ENCODE measurements at regions not wholly inside any gene's neighbourhood (a gene's known extent, or its start where the extent isn't known, plus 50 kb on each side); places are given as distances from the start of the nearest gene placed in this dataset.

DNA sequence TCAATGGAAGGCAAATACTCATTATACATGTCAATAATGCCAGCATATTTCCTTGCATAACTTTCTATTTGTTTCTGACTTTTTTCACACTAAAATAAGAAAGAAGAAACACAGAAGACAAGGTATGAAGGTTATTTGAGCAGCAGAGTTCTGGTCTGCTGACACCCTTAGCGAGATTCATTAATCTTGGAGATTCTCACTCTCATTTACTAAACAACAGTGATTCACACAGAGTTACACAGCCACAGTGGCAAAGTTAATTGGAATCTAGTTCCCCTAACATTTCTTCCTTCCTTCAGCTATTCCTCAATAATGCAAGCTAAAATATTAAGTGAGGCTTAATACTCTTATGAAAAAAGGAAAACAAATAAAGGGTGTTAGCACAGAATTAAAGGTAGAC lies 1044.0 kb downstream of the IGSF11 start:
- DNase-seq (ENCODE audit: low spot score) (no peak), ATAC-seq (no peak)
- Histone ChIP-seq H3K4me2 (no peak overlapping the region), H4K20me1 (replicated peaks; ENCODE audit: insufficient read depth) (no peaks in the 10 kb centered on the region), H3K27ac (ENCODE audit: low read depth) (no peak overlapping the region), H3K9me2 (ENCODE audit: insufficient read depth) (no peaks in the 10 kb centered on the region), H3K27me3 (ENCODE audit: insufficient read depth) (peaks cover 10% of the 10 kb centered on the region), H3K79me2 (replicated peaks; ENCODE audit: insufficient read depth) (no peaks in the 10 kb centered on the region), H2AFZ (no peak overlapping the region), H3K4me3 (no peak overlapping the region), H3F3A (replicated peaks; ENCODE audit: low read depth) (no peaks in the 10 kb centered on the region), H3K36me3 (ENCODE audit: insufficient read depth) (no peaks in the 10 kb centered on the region), H3K4me1 (ENCODE audit: insufficient read depth) (peaks cover under 1% of the 10 kb centered on the region; the same call in 1 of the 2 replicates)
- no peaks in the 10 kb centered on the region for H3K36me3 Mint-ChIP-seq (ENCODE audit: low read depth)
- no peak overlapping the region for H3K4me3 Mint-ChIP-seq
- no peak for TF ChIP-seq POLR2AphosphoS5 (IDR thresholded peaks at IDR 0.05; ENCODE audit: low read depth)
- TF ChIP-seq CREB1 (CRISPR knock-in tag; IDR thresholded peaks at IDR 0.05; ENCODE audit: low read depth): no peak
- TF ChIP-seq ZNF331 (CRISPR knock-in tag; IDR thresholded peaks at IDR 0.05; ENCODE audit: low read depth): no peak
- no peak for TF ChIP-seq ZNF114 (CRISPR knock-in tag; IDR thresholded peaks at IDR 0.05)
- no peaks in the 10 kb centered on the region for H3K4me1 Mint-ChIP-seq
- no peak overlapping the region for H3K27ac Mint-ChIP-seq
- H3K9me3 Mint-ChIP-seq: no peaks in the 10 kb centered on the region
- H3K27me3 Mint-ChIP-seq (ENCODE audit: insufficient read depth, low read depth, poor library complexity): peaks cover 4% of the 10 kb centered on the region

DNA sequence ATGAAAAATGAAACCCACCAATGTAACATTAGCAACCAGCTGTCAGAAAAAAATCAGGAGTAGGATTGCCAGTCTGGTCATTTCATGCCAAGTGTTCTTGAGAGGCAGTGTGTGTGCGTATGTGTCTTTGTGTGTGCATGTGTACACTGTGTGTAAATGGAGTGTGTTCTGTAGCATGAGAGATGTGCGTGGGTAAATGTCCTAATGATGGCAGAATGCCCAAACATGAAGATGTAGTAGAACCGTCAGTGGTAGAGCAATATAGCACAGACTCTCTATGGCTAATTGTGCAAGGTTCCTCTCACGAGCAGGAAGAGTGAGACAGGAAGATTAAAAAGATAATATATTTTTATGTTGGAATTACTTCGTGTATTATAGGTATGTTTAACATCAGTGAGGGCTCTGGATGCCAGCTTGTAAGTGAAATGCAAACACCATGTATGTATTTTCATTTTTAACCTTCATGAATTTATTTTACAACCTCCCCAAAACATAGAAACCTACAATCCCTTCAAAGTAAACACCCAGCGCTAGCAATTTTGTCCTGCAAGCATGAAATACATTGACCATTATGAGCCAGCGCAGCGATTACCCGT lies 1038.7 kb downstream of the IGSF11 start:
- no peak overlapping the region for H3K4me3 Mint-ChIP-seq
- no peaks in the 10 kb centered on the region for H3K9me3 Mint-ChIP-seq
- no peaks in the 10 kb centered on the region for H3F3A ChIP-seq (replicated peaks; ENCODE audit: low read depth)
- H3K4me1 ChIP-seq (ENCODE audit: insufficient read depth): peaks cover 10% of the 10 kb centered on the region
- peaks cover 6% of the 10 kb centered on the region for H3K27me3 Mint-ChIP-seq (ENCODE audit: insufficient read depth, low read depth, poor library complexity)
- peaks cover 16% of the 10 kb centered on the region for H3K27me3 ChIP-seq (ENCODE audit: insufficient read depth)
- peak overlapping the region; percentile 84 for H3K4me3 ChIP-seq
- no peak overlapping the region for H3K27ac Mint-ChIP-seq
- H3K4me1 Mint-ChIP-seq: peaks cover 2% of the 10 kb centered on the region
- no peak overlapping the region for H2AFZ ChIP-seq
- no peak for ATAC-seq
- H3K4me2 ChIP-seq: peak overlapping the region; percentile 88
- no peaks in the 10 kb centered on the region for H3K36me3 ChIP-seq (ENCODE audit: insufficient read depth)
- no peaks in the 10 kb centered on the region for H3K79me2 ChIP-seq (replicated peaks; ENCODE audit: insufficient read depth)
- H4K20me1 ChIP-seq (replicated peaks; ENCODE audit: insufficient read depth): no peaks in the 10 kb centered on the region
- TF ChIP-seq ETS1 (IDR thresholded peaks at IDR 0.05) (no peak), CREB1 (CRISPR knock-in tag; IDR thresholded peaks at IDR 0.05; ENCODE audit: low read depth) (no peak), POLR2AphosphoS5 (IDR thresholded peaks at IDR 0.05; ENCODE audit: low read depth) (no peak), EZH2phosphoT487 (IDR thresholded peaks at IDR 0.05; ENCODE audit: unreplicated experiment) (no peak), ZNF331 (CRISPR knock-in tag; IDR thresholded peaks at IDR 0.05; ENCODE audit: low read depth) (no peak), ZNF114 (CRISPR knock-in tag; IDR thresholded peaks at IDR 0.05) (no peak), JUNB (IDR thresholded peaks at IDR 0.05; ENCODE audit: unreplicated experiment) (no peak)
- TF ChIP-seq, protein P1, sequence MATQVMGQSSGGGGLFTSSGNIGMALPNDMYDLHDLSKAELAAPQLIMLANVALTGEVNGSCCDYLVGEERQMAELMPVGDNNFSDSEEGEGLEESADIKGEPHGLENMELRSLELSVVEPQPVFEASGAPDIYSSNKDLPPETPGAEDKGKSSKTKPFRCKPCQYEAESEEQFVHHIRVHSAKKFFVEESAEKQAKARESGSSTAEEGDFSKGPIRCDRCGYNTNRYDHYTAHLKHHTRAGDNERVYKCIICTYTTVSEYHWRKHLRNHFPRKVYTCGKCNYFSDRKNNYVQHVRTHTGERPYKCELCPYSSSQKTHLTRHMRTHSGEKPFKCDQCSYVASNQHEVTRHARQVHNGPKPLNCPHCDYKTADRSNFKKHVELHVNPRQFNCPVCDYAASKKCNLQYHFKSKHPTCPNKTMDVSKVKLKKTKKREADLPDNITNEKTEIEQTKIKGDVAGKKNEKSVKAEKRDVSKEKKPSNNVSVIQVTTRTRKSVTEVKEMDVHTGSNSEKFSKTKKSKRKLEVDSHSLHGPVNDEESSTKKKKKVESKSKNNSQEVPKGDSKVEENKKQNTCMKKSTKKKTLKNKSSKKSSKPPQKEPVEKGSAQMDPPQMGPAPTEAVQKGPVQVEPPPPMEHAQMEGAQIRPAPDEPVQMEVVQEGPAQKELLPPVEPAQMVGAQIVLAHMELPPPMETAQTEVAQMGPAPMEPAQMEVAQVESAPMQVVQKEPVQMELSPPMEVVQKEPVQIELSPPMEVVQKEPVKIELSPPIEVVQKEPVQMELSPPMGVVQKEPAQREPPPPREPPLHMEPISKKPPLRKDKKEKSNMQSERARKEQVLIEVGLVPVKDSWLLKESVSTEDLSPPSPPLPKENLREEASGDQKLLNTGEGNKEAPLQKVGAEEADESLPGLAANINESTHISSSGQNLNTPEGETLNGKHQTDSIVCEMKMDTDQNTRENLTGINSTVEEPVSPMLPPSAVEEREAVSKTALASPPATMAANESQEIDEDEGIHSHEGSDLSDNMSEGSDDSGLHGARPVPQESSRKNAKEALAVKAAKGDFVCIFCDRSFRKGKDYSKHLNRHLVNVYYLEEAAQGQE (IDR thresholded peaks at IDR 0.05; ENCODE audit: unreplicated experiment): no peak
- DNase-seq (ENCODE audit: low spot score): no peak
- no peaks in the 10 kb centered on the region for H3K36me3 Mint-ChIP-seq (ENCODE audit: low read depth)
- no peak overlapping the region for H3K27ac ChIP-seq (ENCODE audit: low read depth)
- no peaks in the 10 kb centered on the region for H3K9me2 ChIP-seq (ENCODE audit: insufficient read depth)

Data from GM23338 (cell line).